ENCODE measurements at regions not wholly inside any gene's neighbourhood (a gene's known extent, or its start where the extent isn't known, plus 50 kb on each side); places are given as distances from the start of the nearest gene placed in this dataset.

DNA sequence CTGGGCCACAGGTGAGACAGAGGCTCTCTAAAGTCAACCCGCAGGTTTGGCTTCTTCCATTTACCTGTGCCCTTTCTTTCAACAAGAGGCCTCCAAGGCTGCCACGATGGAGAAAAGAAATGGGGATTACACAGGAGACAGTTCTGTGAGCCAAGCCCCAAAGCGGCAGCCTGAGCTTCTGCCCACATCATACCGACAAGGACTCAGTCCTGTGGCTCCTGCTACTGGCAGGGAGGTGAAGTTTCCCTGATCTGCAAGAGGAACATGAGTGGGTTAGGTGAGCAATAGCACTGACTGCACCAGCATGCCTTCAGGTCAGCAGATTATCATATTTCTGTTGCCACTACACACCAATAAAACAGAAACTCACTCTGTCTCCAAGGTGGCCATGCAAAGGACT lies 800.0 kb downstream of the KCNJ18 start:
- intact Hi-C loops (cut with DNase I; ENCODE audit: low total_unique reads) (no loop called here), in situ Hi-C loops (cut with MboI; ENCODE audit: low pct_ligation_motif_present in 1 of 4, low pct_unique_long_range_greater_than_20kb in 1 of 4, low sequenced_read_pairs in 3 of 4) (loop anchor here in 1 of 4 donors (25.0 kb wide), 1 partner anchor 95 kb away; no protein-coding TSS in a partner anchor)
- 69% methylated on average over 4 of the region's 4 CpGs; no CpG with 5 or more reads in 1 of the 2 donors for WGBS, 2 donors (ENCODE audit: low coverage in 1 of 2)
- Histone ChIP-seq H3K4me1 (no peaks in the 10 kb centered on the region), H3K4me3 (no peak overlapping the region), H3K9me3 (peaks cover 0 to 5% of the 10 kb centered on the region in 2 donors), H3K27me3 (no peaks in the 10 kb centered on the region), H3K27ac (no peak overlapping the region), H3K36me3 (no peaks in the 10 kb centered on the region)
- no peak for DNase-seq
- TF ChIP-seq, protein P1, sequence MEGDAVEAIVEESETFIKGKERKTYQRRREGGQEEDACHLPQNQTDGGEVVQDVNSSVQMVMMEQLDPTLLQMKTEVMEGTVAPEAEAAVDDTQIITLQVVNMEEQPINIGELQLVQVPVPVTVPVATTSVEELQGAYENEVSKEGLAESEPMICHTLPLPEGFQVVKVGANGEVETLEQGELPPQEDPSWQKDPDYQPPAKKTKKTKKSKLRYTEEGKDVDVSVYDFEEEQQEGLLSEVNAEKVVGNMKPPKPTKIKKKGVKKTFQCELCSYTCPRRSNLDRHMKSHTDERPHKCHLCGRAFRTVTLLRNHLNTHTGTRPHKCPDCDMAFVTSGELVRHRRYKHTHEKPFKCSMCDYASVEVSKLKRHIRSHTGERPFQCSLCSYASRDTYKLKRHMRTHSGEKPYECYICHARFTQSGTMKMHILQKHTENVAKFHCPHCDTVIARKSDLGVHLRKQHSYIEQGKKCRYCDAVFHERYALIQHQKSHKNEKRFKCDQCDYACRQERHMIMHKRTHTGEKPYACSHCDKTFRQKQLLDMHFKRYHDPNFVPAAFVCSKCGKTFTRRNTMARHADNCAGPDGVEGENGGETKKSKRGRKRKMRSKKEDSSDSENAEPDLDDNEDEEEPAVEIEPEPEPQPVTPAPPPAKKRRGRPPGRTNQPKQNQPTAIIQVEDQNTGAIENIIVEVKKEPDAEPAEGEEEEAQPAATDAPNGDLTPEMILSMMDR (IDR thresholded peaks at IDR 0.05) = no peak
- no peak for TF ChIP-seq POLR2AphosphoS5 (IDR thresholded peaks at IDR 0.05)
- no peak for TF ChIP-seq POLR2A (IDR thresholded peaks at IDR 0.05)
- TF ChIP-seq EP300 (IDR thresholded peaks at IDR 0.05; ENCODE audit: low read depth) = no peak

DNA sequence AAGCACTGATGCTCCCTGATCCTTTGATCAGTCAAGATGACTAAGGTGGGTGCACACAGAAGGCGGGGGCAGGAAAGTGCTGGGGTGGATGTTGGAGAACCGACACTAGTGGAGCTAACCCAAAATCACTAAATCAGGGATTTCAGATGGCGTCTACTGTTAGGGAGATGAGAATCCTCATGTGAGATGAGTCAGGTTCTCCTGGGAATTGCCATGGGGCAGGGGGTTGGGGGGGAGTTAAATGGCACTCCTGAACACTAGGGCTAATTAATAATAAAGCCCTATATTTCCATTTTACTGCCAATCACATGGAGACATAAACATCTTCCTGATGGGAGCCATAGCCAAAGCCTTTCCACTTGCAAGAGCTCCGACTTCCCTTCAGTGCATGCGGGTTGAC lies 804.1 kb downstream of the KCNJ18 start:
- WGBS, 2 donors (ENCODE audit: low coverage in 1 of 2) = 81% methylated on average over 3 to 5 of the region's 5 CpGs
- in situ Hi-C loops (cut with MboI; ENCODE audit: low pct_ligation_motif_present in 1 of 4, low pct_unique_long_range_greater_than_20kb in 1 of 4, low sequenced_read_pairs in 3 of 4) = loop anchor here in 1 of 4 donors (25.0 kb wide), 1 partner anchor 91 kb away; no protein-coding TSS in a partner anchor

DNA sequence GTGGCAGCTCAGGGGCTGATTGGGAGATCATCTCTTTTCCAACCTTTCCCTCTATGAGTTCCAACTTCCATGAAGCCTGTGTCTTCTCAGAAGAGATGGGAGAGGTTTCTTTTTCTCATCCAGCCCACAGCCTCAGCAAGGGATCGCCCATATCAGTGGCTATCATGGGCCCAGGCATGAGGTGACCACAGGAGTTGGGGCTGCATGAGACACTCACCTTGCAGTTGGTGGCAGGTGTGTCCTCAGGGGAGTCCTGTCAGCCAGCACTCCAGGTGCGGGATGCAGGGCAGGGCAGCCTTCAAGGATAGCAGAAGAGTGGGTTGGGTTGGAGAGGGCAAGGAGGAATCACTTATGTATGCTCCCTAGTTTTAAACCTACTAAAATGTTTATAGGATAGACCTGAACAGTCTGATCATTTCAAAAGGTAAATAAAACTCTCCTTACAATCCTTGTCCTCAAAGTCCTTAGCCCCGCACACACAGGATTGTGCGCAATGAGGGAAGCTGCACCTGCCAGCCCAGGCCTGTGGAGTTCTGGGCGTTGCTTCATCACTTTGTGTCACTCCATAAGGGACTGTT lies 811.1 kb downstream of the KCNJ18 start:
- TF ChIP-seq, protein P1 (IDR thresholded peaks at IDR 0.05) = no peak
- TF ChIP-seq POLR2AphosphoS5 (IDR thresholded peaks at IDR 0.05) (no peak), POLR2A (IDR thresholded peaks at IDR 0.05) (no peak), EP300 (IDR thresholded peaks at IDR 0.05; ENCODE audit: low read depth) (no peak)
- WGBS, 2 donors (ENCODE audit: low coverage in 1 of 2) = 71 to 73% methylated on average over 3 to 5 of the region's 5 CpGs
- Histone ChIP-seq H3K4me3 (no peak overlapping the region), H3K27me3 (no peaks in the 10 kb centered on the region), H3K4me1 (no peaks in the 10 kb centered on the region), H3K27ac (no peak overlapping the region), H3K9me3 (peaks cover 0 to 5% of the 10 kb centered on the region in 2 donors), H3K36me3 (no peaks in the 10 kb centered on the region)
- in situ Hi-C loops (cut with MboI; ENCODE audit: low pct_ligation_motif_present in 1 of 4, low pct_unique_long_range_greater_than_20kb in 1 of 4, low sequenced_read_pairs in 3 of 4) (no loop called here), intact Hi-C loops (cut with DNase I; ENCODE audit: low total_unique reads) (no loop called here)
- no peak for DNase-seq

More for the DNA sequence above, 804.1 kb downstream of the KCNJ18 start:
- Histone ChIP-seq H3K27me3 (no peaks in the 10 kb centered on the region), H3K36me3 (no peaks in the 10 kb centered on the region), H3K4me1 (no peaks in the 10 kb centered on the region), H3K9me3 (no peaks in the 10 kb centered on the region), H3K27ac (no peak overlapping the region), H3K4me3 (no peak overlapping the region)
- intact Hi-C loops (cut with DNase I; ENCODE audit: low total_unique reads) = no loop called here
- no peak for TF ChIP-seq POLR2AphosphoS5 (IDR thresholded peaks at IDR 0.05)
- no peak for TF ChIP-seq POLR2A (IDR thresholded peaks at IDR 0.05)
- no peak for TF ChIP-seq EP300 (IDR thresholded peaks at IDR 0.05; ENCODE audit: low read depth)
- TF ChIP-seq, protein P1 (IDR thresholded peaks at IDR 0.05) = no peak
- no peak for DNase-seq

DNA sequence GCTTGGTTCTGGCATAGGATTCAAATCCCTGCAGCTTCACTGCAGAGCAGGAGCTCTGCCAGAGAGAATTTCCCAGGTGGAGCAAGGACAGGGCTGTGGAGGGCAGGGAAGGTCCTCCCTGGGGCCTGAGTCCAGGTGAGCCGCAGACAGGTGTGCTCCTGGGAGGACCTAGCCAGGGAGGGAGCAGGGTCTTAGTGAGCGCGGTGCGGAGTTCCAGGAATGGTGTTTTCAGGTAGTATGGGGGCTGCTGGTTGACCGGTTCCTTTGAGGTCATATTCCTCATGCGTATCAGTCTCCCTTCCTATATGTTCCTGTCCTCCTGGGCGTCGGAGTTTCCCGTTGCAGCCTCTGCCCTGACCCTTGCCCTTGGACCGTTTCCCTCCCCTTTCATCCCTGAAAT lies 813.3 kb downstream of the KCNJ18 start:
- WGBS, 2 donors (ENCODE audit: low coverage in 1 of 2) = 81 to 90% methylated on average over 5 to 9 of the region's 10 CpGs
- H3K4me1 ChIP-seq = no peaks in the 10 kb centered on the region
- H3K36me3 ChIP-seq = no peaks in the 10 kb centered on the region
- H3K27ac ChIP-seq = no peak overlapping the region
- no peak overlapping the region for H3K4me3 ChIP-seq
- peaks cover 0 to 5% of the 10 kb centered on the region in 2 donors for H3K9me3 ChIP-seq
- TF ChIP-seq POLR2A (IDR thresholded peaks at IDR 0.05) (no peak), POLR2AphosphoS5 (IDR thresholded peaks at IDR 0.05) (no peak), EP300 (IDR thresholded peaks at IDR 0.05; ENCODE audit: low read depth) (no peak)
- TF ChIP-seq, protein P1 (IDR thresholded peaks at IDR 0.05) = no peak
- in situ Hi-C loops (cut with MboI; ENCODE audit: low pct_ligation_motif_present in 1 of 4, low pct_unique_long_range_greater_than_20kb in 1 of 4, low sequenced_read_pairs in 3 of 4) = no loop called here
- DNase-seq = no peak
- H3K27me3 ChIP-seq = no peaks in the 10 kb centered on the region
- intact Hi-C loops (cut with DNase I; ENCODE audit: low total_unique reads) = no loop called here
